ENCODE measurements at regions not wholly inside any gene's neighbourhood (a gene's known extent, or its start where the extent isn't known, plus 50 kb on each side); places are given as distances from the start of the nearest gene placed in this dataset.
"Not testable (repeated sequence)": the region's sequence is repeated elsewhere in the genome, so short reads cannot be mapped to it uniquely, and the experiment has no call there.

DNA sequence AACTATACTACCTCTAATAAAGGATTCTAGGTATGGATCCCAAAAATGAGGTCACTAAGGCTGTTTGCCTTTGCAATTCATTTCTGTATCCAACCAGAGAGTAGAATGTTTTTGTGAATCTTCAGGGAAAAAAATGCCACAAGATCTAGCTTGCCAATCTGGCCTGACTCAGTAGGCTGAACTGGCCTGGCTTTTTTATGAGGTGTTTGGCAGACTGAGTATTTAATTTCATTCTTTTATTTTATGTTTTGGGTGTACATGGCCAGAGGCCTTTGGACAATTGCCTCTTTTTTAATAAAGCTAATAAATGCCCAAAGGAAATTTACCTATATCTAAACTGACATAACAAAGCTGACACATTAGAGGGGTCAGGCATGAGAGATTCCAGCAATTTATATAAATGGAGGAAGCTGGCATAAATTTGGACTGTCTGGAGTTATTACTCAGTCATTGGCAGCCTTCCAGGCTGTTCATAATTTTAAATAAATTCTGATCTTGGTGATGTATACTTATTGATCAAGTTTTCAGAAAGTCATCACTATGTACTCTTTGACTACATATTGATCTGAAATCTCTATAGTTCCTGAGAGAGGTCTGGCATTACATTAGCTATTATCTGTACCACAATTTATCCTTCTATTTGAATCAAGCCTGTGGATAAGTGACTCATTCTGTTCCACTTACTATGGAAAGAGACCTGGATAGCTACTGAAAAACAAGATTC lies 376.4 kb upstream of the NOCT start:
- in situ Hi-C loops (cut with HindIII; ENCODE audit: low sequenced_read_pairs): no loop called here

- in situ Hi-C loops (cut with HindIII; ENCODE audit: low sequenced_read_pairs): no loop called here
These were observed 378.8 kb upstream of the NOCT start for GRCh38 chr4:138636781-138637180.

DNA sequence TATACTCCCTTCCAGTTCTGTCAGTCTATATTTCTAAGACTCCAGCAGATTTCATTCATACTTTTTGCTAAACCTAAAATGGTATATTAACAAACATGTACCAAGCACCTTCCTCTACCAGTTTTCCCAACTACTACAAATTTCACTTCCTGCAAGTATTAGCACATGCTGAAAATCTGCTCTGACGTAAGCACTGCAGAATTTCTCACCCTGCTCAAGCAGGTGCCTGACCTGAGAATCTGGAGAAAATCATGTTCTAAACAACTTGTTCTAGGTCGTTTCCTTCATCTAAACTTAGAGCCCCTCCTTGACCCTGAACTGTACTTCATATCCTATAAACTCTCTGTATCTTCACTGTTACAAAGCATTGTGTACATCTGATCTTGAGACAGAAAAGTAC lies 380.7 kb upstream of the NOCT start:
- in situ Hi-C loops (cut with HindIII; ENCODE audit: low sequenced_read_pairs): no loop called here

DNA sequence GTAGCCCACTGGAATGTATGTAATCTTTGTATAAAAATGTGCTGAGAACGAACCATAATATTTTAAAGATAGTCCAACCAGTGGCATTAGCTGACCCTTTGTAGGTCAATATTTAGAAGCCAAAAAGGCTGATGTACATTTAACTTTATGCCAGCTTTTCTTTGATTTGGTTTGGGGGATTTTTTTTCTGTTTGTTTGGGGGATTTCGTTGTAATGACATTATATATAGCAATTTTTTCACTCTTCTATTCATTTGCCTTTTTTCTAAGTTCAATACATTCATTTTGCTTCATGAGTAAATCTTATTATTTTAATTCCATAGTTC lies 382.0 kb upstream of the NOCT start:
- in situ Hi-C loops (cut with HindIII; ENCODE audit: low sequenced_read_pairs): no loop called here

DNA sequence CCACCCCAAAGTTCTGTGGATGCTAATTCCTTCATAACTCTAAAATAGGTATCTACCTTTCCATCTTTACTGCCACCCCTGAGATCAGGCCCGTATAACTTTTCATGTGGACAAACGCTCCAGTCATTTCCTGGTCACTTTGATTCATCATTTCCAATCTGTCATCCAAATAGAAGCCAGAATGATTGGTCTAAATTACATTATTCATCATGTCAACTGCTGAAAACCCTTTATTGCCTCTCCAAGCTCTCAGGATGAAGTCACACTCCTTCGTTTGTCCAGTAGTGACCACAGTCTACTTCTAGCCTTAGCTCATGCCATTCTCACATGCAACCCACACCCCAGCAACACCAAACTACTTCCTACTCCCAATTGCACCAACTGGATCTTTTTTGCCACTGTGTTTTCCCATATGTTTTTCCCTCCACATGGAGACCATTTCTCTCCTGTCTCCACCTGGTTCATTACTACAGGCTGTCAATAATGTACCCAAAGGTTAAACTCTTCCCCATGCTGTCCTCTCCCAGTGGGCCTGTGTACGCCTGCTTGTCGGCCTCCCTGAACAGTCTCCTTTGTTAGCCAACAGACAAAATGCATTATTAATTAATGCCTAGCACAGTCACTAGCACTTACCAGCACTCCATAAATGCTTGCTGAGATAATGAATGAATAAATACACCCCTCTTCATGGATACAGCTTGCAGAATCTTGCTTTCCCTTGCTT lies 382.6 kb upstream of the NOCT start:
- in situ Hi-C loops (cut with HindIII; ENCODE audit: low sequenced_read_pairs): no loop called here

DNA sequence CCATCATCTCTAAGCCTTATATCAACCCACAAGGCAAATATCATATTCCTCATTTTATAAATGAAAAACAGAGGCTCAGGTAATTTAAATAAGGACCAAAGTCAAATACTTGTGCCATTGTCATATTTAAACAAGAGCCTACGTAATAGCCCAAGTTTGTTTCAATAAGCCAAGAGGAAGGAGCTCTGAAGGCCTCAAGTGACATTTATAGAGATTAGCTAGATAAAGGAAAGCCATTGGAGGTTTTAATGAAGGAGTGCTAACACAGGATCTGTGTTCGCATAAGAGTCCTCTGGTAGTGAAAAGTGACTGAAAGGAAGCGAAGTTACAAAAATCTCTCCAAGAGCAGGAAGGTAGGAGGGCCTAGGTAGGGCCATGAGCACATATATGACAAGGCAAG lies 384.9 kb upstream of the NOCT start:
- in situ Hi-C loops (cut with HindIII; ENCODE audit: low sequenced_read_pairs): no loop called here

GRCh38 chr4:138629669-138630068 lies 385.9 kb upstream of the NOCT start:
- in situ Hi-C loops (cut with HindIII; ENCODE audit: low sequenced_read_pairs): no loop called here

GRCh38 chr4:138627096-138627495 lies 384.9 kb upstream of the SLC7A11 start:
- in situ Hi-C loops (cut with HindIII; ENCODE audit: low sequenced_read_pairs): no loop called here

DNA sequence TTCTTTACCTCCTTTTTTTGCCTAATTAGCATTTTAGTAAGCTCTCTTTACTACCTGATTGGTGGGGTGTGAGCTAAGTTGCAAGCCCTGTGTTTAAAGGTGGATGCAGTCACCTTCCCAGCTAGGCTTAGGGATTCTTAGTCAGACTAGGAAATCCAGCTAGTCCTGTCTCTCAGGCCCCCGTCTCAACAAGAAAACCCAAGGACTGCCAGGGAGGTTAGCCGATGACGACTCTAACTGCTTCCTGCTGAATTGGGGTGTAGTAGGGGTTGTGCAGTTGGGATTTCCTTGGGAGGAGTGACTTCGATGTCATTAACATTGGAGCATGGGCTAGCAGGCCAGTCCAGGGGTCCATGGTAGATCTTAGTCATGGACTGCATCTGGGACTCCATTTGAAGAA lies 380.2 kb upstream of the SLC7A11 start:
- in situ Hi-C loops (cut with HindIII; ENCODE audit: low sequenced_read_pairs): not testable (repeated sequence)

DNA sequence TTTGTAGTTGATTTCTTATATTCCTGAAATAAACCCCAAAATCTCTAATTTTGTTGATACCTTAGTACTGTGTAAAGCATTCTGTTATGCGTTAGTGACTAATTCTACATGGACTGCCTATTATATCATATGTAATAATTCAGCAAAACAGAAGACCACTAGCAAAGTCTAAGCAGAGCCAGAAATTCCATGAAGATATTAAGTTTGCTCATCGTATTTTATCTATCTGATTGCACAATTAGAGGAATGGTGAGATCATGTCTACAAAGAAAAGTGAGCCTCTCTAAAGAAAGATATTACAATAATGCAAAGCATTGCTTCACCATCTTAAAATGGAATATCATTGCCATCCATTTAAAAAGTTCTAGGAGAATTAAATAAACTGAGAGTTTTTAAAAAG lies 374.6 kb upstream of the SLC7A11 start:
- in situ Hi-C loops (cut with HindIII; ENCODE audit: low sequenced_read_pairs): no loop called here

GRCh38 chr4:138614398-138615142 lies 372.4 kb upstream of the SLC7A11 start:
- in situ Hi-C loops (cut with HindIII; ENCODE audit: low sequenced_read_pairs): no loop called here

GRCh38 chr4:138612428-138612827 lies 370.3 kb upstream of the SLC7A11 start:
- in situ Hi-C loops (cut with HindIII; ENCODE audit: low sequenced_read_pairs): no loop called here

- in situ Hi-C loops (cut with HindIII; ENCODE audit: low sequenced_read_pairs): no loop called here
These were observed 369.6 kb upstream of the SLC7A11 start for GRCh38 chr4:138611721-138612120.

DNA sequence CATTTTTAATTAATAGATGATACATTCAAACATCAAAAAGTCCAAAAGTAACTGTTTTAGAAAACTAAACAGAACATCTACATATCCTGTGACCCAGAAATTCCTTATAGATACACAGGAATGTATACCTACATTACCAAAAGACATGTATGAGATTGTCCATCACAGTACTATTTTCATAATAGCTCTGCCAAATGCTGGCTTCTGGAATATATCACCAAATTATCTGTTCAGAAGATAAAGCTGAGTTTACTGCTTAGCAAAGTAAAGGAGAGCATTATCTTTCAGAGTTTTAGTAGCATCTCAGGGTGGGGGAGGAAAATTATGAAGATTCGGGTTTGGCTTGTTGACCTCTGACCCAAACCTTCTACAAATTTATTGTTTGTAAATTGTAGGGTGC lies 368.9 kb upstream of the SLC7A11 start:
- in situ Hi-C loops (cut with HindIII; ENCODE audit: low sequenced_read_pairs): no loop called here

DNA sequence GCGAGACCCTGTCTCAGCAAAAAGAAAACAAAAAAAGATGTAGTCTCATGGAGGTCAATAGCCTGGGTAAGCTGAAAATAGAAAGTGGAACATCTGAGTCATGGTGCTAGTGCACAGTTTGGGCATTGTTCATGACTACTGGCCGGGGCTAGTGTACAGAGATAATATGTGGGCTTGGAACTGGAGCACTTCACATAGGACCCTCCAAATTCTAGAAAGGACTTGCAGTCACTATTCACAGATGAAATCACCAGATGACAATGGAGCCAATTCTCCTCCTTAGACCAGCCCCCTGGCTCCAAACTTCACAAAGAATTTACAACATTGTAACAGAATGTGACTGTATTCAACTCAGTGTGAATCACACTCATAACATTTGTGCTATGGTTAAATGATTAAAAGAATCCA lies 367.8 kb upstream of the SLC7A11 start:
- in situ Hi-C loops (cut with HindIII; ENCODE audit: low sequenced_read_pairs): no loop called here

DNA sequence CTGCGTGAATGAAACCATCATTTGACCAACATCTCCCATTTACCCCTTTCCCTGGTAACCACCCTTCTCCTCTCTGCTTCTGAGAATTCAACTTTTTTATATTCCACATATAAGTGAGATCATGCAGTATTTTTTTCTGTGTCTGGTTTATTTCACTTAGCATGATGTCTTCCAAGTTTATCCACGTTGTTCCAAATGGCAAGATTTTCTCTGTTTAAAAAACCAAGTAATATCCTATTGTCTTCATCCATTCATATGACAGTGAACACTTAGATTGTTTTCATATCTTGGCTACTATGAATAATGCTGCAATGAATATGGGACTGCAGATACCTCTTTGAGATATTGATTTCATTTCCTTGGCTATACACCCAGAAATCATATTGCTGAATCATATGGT lies 362.4 kb upstream of the SLC7A11 start:
- in situ Hi-C loops (cut with HindIII; ENCODE audit: low sequenced_read_pairs): no loop called here

DNA sequence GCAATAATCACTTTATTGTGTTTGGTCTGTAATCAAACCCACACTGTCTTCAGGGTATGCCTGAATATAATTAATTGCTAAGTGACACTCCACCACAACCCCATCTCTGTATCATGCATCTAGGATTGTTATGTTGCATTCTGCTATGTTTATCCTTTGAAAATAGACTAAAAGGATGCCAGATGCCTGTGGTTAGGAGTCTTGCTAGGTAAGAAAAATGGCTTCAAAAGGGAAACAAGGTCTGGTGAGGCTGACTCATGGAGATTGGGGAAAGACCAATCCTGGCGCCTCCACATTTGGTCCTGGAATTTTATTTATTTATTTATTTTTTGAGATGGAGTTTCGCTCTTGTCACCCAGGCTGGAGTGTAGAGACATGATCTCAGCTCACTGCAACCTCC lies 360.5 kb upstream of the SLC7A11 start:
- in situ Hi-C loops (cut with HindIII; ENCODE audit: low sequenced_read_pairs): no loop called here

GRCh38 chr4:138599965-138600364 lies 357.8 kb upstream of the SLC7A11 start:
- in situ Hi-C loops (cut with HindIII; ENCODE audit: low sequenced_read_pairs): no loop called here

GRCh38 chr4:138598226-138598625 lies 356.1 kb upstream of the SLC7A11 start:
- in situ Hi-C loops (cut with HindIII; ENCODE audit: low sequenced_read_pairs): no loop called here

GRCh38 chr4:138596896-138597295 lies 354.7 kb upstream of the SLC7A11 start:
- in situ Hi-C loops (cut with HindIII; ENCODE audit: low sequenced_read_pairs): no loop called here

DNA sequence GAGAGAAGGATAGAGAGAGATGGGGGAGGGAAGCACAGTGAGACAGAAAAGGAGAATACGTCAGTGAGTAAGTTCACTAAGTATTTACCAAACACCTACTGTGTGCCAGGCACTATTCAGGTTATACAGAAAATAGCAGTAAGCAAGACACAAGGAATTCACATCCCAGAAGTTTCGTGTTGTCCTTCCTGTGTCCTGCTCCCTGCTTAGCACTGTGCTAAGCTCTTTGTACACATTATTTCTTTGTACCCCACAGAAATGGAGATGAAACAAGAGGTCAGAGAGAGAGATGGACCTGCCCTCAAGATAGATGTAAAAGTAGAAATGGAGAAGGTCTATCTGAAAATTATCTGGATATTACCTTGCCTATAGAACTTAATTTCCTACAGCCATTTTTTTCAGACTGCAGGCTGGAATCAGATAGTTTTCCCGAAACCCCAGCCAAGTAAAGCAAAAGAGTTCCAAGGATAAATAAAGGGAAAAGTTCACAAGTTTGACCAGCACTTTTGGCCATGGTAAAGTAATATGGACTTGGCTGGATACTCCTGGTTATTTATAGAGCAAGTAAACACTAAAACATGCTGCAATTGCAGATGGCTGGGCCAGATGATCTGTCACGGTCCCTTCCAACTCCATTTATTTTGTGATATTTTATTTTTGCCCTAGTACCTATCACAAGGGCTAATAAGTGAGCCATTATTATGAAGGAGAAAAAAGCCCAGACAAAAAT lies 353.7 kb upstream of the SLC7A11 start:
- in situ Hi-C loops (cut with HindIII; ENCODE audit: low sequenced_read_pairs): no loop called here

Measured in DLD1 (cell line).